Left ventricle myocardium inferior (tissue), 1 donor: ENCODE measurements at regions not wholly inside any gene's neighbourhood (a gene's known extent, or its start where the extent isn't known, plus 50 kb on each side); places are given as distances from the start of the nearest gene placed in this dataset.

Source experiments
- DNase-seq: peaks from one replicate; pipeline ENCODE4 v3.0.0-alpha.2; 2020
- H3K27ac ChIP-seq: fragments of 200-600 bp; replicated peaks from 2 replicates; pipeline ENCODE4 v1.8.0; 2021
- H3K27me3 ChIP-seq: fragments of 200-600 bp; 2 replicates; pipeline ENCODE4 v1.8.0; 2021; ENCODE audit warnings: low read depth
- H3K36me3 ChIP-seq: fragments of 200-600 bp; 2 replicates; pipeline ENCODE4 v1.8.0; 2021
- H3K4me1 ChIP-seq: fragments of 200-600 bp; 2 replicates; pipeline ENCODE4 v1.8.0; 2021
- H3K4me3 ChIP-seq: fragments of 200-600 bp; 2 replicates; pipeline ENCODE4 v1.8.0; 2021; ENCODE audit warnings: mild to moderate bottlenecking, moderate library complexity
- H3K9me3 ChIP-seq: fragments of 200-600 bp; replicated peaks from 2 replicates; pipeline ENCODE4 v1.8.0; 2021
- intact Hi-C: fragments of 100-400 bp; cut with micrococcal nuclease; formaldehyde crosslinking; loops from one replicate; pipeline ENCODE4 v1.11.0; 2022
- TF ChIP-seq, protein P1 (sequence below): fragments of 200-600 bp; IDR thresholded peaks from 2 replicates; pipeline ENCODE4 v1.8.0; 2021; ENCODE audit warnings: antibody characterized with exemption, mild to moderate bottlenecking, borderline replicate concordance
- donor health status: DM: no; HTN: yes; CAD: no; lungs with severe emphysema.

DNA sequence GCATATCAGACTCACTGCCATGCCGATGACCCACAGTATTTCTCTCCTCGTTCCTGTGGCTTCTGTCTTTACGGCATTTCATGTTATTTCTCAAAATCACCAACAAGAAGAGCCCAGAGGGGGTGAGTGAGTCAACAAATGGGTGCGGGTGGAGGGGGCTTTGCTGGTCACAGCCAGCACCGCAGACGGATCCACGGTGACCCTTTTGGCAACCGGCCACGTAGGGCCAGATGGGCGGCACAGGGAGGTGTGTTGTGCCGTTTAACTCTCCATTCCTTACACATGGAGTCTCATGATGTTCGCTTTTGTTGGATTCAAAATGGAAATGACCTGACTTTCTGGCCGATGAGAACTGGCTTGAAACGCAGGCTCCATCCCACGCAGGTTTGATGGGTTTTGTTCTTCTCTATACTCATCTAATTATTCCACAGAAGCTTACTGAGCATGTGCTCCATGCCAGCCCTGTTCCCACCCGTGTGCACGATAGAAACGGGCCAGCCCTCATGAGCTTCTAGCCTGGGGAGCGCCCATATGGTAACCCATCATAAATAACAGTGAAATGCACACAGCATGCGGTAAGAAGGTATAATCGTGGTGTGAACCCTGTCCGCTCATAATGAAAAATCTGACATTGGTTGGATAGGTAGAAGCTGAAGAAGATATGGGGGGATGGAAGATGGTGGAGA is 319.9 kb downstream of the BRD1 start:
- TF ChIP-seq, protein P1, sequence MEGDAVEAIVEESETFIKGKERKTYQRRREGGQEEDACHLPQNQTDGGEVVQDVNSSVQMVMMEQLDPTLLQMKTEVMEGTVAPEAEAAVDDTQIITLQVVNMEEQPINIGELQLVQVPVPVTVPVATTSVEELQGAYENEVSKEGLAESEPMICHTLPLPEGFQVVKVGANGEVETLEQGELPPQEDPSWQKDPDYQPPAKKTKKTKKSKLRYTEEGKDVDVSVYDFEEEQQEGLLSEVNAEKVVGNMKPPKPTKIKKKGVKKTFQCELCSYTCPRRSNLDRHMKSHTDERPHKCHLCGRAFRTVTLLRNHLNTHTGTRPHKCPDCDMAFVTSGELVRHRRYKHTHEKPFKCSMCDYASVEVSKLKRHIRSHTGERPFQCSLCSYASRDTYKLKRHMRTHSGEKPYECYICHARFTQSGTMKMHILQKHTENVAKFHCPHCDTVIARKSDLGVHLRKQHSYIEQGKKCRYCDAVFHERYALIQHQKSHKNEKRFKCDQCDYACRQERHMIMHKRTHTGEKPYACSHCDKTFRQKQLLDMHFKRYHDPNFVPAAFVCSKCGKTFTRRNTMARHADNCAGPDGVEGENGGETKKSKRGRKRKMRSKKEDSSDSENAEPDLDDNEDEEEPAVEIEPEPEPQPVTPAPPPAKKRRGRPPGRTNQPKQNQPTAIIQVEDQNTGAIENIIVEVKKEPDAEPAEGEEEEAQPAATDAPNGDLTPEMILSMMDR, result no peak

DNA sequence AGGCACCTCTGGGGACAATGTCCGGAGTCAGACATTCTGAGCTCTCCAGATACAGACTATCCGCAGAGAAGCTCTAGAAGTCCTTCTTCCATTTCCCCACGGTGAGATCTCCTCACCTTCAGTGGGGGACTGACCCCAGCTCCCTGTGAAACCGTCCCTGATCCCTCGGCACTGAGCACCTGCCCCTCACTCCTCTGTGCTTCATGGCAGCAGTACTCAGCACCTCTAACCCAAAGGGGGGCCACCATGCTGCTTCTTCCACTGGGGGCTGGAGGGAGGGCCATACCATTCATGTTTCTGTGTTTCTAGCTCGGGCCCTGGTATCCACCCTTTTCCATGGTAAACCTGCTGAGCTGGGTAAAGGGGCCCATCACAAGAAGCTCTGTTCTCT is 321.7 kb downstream of the BRD1 start:
- Histone ChIP-seq H3K27ac (no peak overlapping the region), H3K27me3 (no peaks in the 10 kb centered on the region), H3K36me3 (no peaks in the 10 kb centered on the region), H3K4me1 (no peaks in the 10 kb centered on the region), H3K4me3 (no peak overlapping the region), H3K9me3 (peaks cover 13% of the 10 kb centered on the region)
- intact Hi-C loops, result no loop called here
- TF ChIP-seq, protein P1, result no peak
- no peak for DNase-seq

More for the DNA sequence above, 319.9 kb downstream of the BRD1 start:
- no peak overlapping the region for H3K4me3 ChIP-seq
- H3K36me3 ChIP-seq, result no peaks in the 10 kb centered on the region
- H3K9me3 ChIP-seq, result peaks cover 22% of the 10 kb centered on the region
- H3K27ac ChIP-seq, result no peak overlapping the region
- H3K27me3 ChIP-seq, result no peaks in the 10 kb centered on the region
- no peaks in the 10 kb centered on the region for H3K4me1 ChIP-seq
- no peak for DNase-seq
- intact Hi-C loops, result no loop called here

DNA sequence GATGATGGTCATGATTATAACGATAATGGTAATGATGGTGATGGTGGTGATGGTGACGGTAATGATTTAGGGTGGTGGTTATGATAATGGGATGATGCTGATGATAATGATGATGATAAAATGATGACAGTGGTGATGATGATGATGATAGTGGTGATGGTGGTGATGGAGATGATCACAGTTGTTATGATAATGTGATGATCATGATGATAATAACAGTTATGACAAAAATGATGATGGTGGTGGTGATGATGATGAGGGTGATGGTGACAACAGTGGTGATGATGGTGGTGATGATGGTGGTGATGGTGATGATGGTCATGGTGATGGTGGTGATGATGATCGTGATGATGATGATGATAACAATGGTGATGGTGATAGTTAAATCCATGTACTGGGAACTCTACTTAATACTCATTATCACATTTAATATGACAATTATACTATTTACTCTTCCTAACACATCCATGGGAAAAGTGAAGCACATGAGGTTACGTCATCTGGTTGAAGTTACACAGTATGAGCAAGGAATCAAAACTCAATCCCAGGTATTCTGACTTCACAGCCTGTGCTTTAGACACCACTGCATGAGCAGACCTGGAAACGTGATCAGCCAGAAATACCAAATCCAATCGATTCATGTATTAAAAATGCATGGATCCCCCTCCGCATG is 322.2 kb downstream of the BRD1 start:
- Histone ChIP-seq H3K9me3 (peaks cover 8% of the 10 kb centered on the region), H3K27me3 (no peaks in the 10 kb centered on the region), H3K4me1 (no peaks in the 10 kb centered on the region), H3K4me3 (no peak overlapping the region), H3K27ac (no peak overlapping the region), H3K36me3 (no peaks in the 10 kb centered on the region)
- intact Hi-C loops, result no loop called here
- TF ChIP-seq, protein P1, result no peak
- no peak for DNase-seq

GRCh38 chr22:49503896-49504521 is 323.7 kb downstream of the BRD1 start:
- intact Hi-C loops, result no loop called here
- TF ChIP-seq, protein P1, result no peak
- H3K9me3 ChIP-seq, result no peaks in the 10 kb centered on the region
- H3K4me3 ChIP-seq, result no peak overlapping the region
- no peaks in the 10 kb centered on the region for H3K36me3 ChIP-seq
- no peak for DNase-seq
- H3K27me3 ChIP-seq, result no peaks in the 10 kb centered on the region
- H3K27ac ChIP-seq, result no peak overlapping the region
- H3K4me1 ChIP-seq, result no peaks in the 10 kb centered on the region

DNA sequence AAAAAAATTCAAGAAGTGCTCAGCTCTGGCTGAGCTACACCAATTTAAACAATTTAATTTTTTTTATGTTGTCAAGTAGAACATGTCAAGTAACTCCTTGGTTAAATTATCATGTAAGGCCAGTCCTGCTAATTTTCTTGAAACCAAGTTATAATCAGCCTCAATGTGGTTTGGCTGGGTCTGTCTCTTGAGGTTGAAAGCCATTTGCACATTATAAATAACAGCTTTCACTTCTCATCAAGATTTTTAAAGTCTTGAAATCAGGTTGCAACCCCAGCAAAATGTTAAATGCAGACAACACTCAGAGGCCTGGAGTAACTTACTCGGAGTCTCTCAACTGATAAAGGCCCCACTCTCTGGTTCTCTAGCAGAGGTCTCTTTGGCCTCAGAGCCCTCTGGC is 324.4 kb downstream of the BRD1 start:
- TF ChIP-seq, protein P1, result no peak
- no peaks in the 10 kb centered on the region for H3K36me3 ChIP-seq

More for the DNA sequence above, 324.4 kb downstream of the BRD1 start:
- Histone ChIP-seq H3K4me1 (no peaks in the 10 kb centered on the region), H3K4me3 (no peak overlapping the region), H3K27me3 (no peaks in the 10 kb centered on the region), H3K27ac (no peak overlapping the region), H3K9me3 (no peaks in the 10 kb centered on the region)
- no peak for DNase-seq
- intact Hi-C loops, result no loop called here
